MM.1S (cell line): ENCODE measurements at regions not wholly inside any gene's neighbourhood (a gene's known extent, or its start where the extent isn't known, plus 50 kb on each side); places are given as distances from the start of the nearest gene placed in this dataset.

Source experiments
- DNase-seq: peaks from one replicate; pipeline ENCODE4 v3.0.0-alpha.2; 2015
- H2AFZ ChIP-seq: fragments of 300-600 bp; sonication (generic); 2 replicates; pipeline ENCODE4 v1.6.0; 2016; ENCODE audit warnings: antibody characterized with exemption, low read length
- H3F3A ChIP-seq: fragments of 300-600 bp; sonication (generic); 2 replicates; pipeline ENCODE4 v1.6.1; 2016; ENCODE audit warnings: mild to moderate bottlenecking, antibody characterized with exemption, low read length, moderate library complexity, mixed read lengths; ENCODE audit not compliant: insufficient read depth
- H3K27ac ChIP-seq: fragments of 300-600 bp; sonication (generic); 2 replicates; pipeline ENCODE4 v1.5.1; 2016; ENCODE audit warnings: mild to moderate bottlenecking, low read length
- H3K27me3 ChIP-seq: fragments of 300-600 bp; sonication (generic); replicated peaks from 2 replicates; pipeline ENCODE4 v1.6.0; 2016; ENCODE audit warnings: low read length; ENCODE audit not compliant: insufficient read depth
- H3K36me3 ChIP-seq: fragments of 300-600 bp; sonication (generic); replicated peaks from 2 replicates; pipeline ENCODE4 v1.6.1; 2016; ENCODE audit warnings: mild to moderate bottlenecking, low read length, mixed read lengths; ENCODE audit not compliant: insufficient read depth
- H3K4me1 ChIP-seq: fragments of 300-600 bp; sonication (generic); 2 replicates; pipeline ENCODE4 v1.6.1; 2016; ENCODE audit warnings: low read length, mixed read lengths
- H3K4me2 ChIP-seq: fragments of 300-600 bp; sonication (generic); 2 replicates; pipeline ENCODE4 v1.6.0; 2016; ENCODE audit warnings: low read depth, low read length
- H3K4me3 ChIP-seq: fragments of 300-600 bp; sonication (generic); 2 replicates; pipeline ENCODE4 v1.5.1; 2016; ENCODE audit warnings: low read length, mixed read lengths
- H3K79me2 ChIP-seq: fragments of 300-600 bp; sonication (generic); 2 replicates; pipeline ENCODE4 v1.6.1; 2016; ENCODE audit warnings: mixed run types, low read length, mixed read lengths
- H3K9ac ChIP-seq: fragments of 300-600 bp; sonication (generic); 2 replicates; pipeline ENCODE4 v1.6.1; 2016; ENCODE audit warnings: low read length, mixed read lengths
- H3K9me2 ChIP-seq: fragments of 300-600 bp; sonication (generic); replicated peaks from 2 replicates; pipeline ENCODE4 v1.6.1; 2016; ENCODE audit warnings: mild to moderate bottlenecking, low read length, mixed read lengths; ENCODE audit not compliant: insufficient read depth
- H3K9me3 ChIP-seq: fragments of 300-600 bp; sonication (generic); replicated peaks from 2 replicates; pipeline ENCODE4 v1.6.1; 2016; ENCODE audit warnings: mild to moderate bottlenecking, low read length, mixed read lengths; ENCODE audit not compliant: insufficient read depth
- H4K20me1 ChIP-seq: fragments of 300-600 bp; sonication (generic); 2 replicates; pipeline ENCODE4 v1.6.1; 2016; ENCODE audit warnings: mild to moderate bottlenecking, low read length, moderate library complexity, mixed read lengths; ENCODE audit not compliant: insufficient read depth
- EZH2 ChIP-seq: fragments of 300-600 bp; sonication (generic); optimal IDR thresholded peaks from 2 replicates; pipeline ENCODE3; 2017; ENCODE audit warnings: low read depth, mild to moderate bottlenecking, antibody characterized with exemption, low read length, mixed read lengths
- EZH2phosphoT487 ChIP-seq: fragments of 300-600 bp; sonication (generic); IDR thresholded peaks from 2 replicates; pipeline ENCODE4 v1.6.1; 2018; ENCODE audit warnings: antibody characterized with exemption, low read length
- TF ChIP-seq, protein P1 (sequence below): fragments of 300-600 bp; sonication (generic); IDR thresholded peaks from 2 replicates; pipeline ENCODE4 v1.5.1; 2016; ENCODE audit warnings: antibody characterized with exemption, low read length, mixed read lengths

DNA sequence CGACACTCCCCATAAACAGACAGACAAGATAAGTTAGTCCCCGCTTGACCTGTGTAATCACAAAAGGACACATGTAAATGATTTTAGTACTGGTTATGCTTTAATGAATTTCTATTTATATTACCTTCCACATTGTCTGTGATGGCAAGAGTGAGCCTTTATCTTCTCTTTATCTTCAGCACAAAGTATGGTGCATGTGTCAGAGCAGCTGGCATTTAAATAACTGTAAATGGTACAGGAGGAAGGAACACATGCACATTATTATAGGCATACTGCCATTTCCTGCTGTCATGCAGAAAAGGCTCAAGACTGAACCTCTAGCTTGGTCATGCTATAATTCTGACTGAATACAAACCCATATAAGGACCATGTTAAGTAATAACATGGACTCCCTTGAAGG, 1342.7 kb upstream of the TENM4 start:
- Histone ChIP-seq H3F3A (no peaks in the 10 kb centered on the region), H3K27me3 (no peaks in the 10 kb centered on the region), H3K4me1 (no peaks in the 10 kb centered on the region), H3K9me3 (no peaks in the 10 kb centered on the region), H4K20me1 (no peaks in the 10 kb centered on the region), H3K9ac (no peak overlapping the region), H3K27ac (no peak overlapping the region), H3K79me2 (no peaks in the 10 kb centered on the region), H3K4me2 (no peak overlapping the region), H3K36me3 (no peaks in the 10 kb centered on the region), H3K9me2 (no peaks in the 10 kb centered on the region), H3K4me3 (no peak overlapping the region), H2AFZ (no peak overlapping the region)
- TF ChIP-seq EZH2phosphoT487 (no peak), EZH2 (no peak)
- DNase-seq, result no peak

DNA sequence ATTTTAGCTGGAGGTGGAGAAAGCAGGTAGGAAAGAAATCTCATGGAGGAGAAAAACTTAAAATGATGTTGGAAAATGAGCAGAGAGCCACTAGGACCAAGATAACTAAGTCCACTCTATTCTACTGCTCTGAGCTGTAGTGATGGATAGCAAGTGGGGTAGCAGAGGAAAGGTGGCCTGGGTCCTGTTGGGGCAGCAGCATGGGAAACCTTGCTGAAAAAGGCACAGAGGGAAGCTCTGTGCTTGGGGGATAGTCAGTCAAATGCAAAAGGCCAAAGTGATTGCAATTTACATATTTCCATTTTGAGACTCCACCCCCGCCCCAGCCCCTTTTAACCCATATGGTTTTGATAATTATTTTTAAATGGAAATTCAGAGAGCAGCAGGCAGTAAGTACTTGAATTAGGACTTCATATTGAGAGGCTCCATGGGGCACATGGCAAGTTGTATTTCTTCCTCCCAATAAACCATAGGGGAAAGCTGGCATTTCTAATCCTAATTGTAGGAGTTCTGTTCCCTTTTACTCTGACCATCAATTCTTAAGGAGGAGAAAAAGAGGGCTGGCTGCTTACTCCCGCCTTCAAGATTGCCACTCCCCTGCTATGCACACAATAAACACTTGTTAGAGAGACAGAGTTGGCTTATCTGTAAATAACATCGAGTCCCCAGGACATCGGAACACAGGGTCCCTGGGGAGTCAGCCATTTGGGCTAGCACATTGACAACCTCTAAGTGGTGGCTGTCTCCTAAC, 1341.5 kb upstream of the TENM4 start:
- Histone ChIP-seq H3K4me1 (no peaks in the 10 kb centered on the region), H3K9me2 (no peaks in the 10 kb centered on the region), H3K4me3 (no peak overlapping the region), H4K20me1 (no peaks in the 10 kb centered on the region), H2AFZ (no peak overlapping the region), H3K79me2 (no peaks in the 10 kb centered on the region), H3K36me3 (no peaks in the 10 kb centered on the region), H3F3A (no peaks in the 10 kb centered on the region), H3K27me3 (no peaks in the 10 kb centered on the region), H3K4me2 (no peak overlapping the region), H3K9me3 (no peaks in the 10 kb centered on the region), H3K27ac (no peak overlapping the region), H3K9ac (no peak overlapping the region)
- DNase-seq, result no peak
- TF ChIP-seq, protein P1, sequence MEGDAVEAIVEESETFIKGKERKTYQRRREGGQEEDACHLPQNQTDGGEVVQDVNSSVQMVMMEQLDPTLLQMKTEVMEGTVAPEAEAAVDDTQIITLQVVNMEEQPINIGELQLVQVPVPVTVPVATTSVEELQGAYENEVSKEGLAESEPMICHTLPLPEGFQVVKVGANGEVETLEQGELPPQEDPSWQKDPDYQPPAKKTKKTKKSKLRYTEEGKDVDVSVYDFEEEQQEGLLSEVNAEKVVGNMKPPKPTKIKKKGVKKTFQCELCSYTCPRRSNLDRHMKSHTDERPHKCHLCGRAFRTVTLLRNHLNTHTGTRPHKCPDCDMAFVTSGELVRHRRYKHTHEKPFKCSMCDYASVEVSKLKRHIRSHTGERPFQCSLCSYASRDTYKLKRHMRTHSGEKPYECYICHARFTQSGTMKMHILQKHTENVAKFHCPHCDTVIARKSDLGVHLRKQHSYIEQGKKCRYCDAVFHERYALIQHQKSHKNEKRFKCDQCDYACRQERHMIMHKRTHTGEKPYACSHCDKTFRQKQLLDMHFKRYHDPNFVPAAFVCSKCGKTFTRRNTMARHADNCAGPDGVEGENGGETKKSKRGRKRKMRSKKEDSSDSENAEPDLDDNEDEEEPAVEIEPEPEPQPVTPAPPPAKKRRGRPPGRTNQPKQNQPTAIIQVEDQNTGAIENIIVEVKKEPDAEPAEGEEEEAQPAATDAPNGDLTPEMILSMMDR, result no peak
- TF ChIP-seq EZH2phosphoT487, result no peak
- no peak for TF ChIP-seq EZH2

DNA sequence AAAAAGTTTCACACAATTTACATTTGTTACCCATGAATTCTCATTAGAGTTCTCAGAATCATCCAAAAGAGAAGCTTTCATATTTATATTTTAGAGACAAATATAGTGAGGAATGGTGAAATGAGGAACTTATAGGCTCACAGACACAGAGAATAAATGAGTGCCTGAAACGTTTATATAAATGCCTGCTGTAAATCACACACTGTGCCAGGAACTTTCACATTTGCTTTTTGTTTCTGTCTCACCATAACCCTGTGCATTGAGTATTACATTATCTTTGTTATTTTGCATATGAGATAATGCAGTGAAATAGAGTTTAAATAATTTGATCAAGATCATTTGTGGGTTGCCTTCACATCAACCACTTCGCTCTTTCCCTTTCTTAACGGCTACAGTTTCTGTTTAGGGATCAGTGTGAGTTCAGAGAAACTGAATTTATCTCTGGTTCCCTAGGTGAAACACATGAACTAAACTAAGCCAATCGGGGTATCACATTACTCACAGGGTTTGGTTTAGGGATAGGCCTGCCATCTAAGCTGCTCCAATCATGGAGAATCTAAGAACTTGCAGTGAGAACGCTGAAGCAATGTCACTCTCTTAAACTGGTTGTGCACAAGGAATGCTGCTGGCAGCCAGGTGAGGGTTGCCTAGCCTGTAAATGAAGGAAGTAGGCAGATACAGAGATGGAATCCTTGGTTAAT, 1339.2 kb upstream of the TENM4 start:
- no peaks in the 10 kb centered on the region for H3K27me3 ChIP-seq
- DNase-seq, result no peak
- H3K79me2 ChIP-seq, result no peaks in the 10 kb centered on the region
- no peaks in the 10 kb centered on the region for H3K9me2 ChIP-seq
- TF ChIP-seq EZH2phosphoT487 (no peak), EZH2 (no peak)
- TF ChIP-seq, protein P1, result no peak
- H3K27ac ChIP-seq, result no peak overlapping the region
- H3K9me3 ChIP-seq, result no peaks in the 10 kb centered on the region
- no peaks in the 10 kb centered on the region for H4K20me1 ChIP-seq
- no peaks in the 10 kb centered on the region for H3K4me1 ChIP-seq
- H3K9ac ChIP-seq, result no peak overlapping the region
- no peaks in the 10 kb centered on the region for H3K36me3 ChIP-seq
- no peak overlapping the region for H3K4me2 ChIP-seq
- no peaks in the 10 kb centered on the region for H3F3A ChIP-seq
- no peak overlapping the region for H3K4me3 ChIP-seq
- no peak overlapping the region for H2AFZ ChIP-seq

DNA sequence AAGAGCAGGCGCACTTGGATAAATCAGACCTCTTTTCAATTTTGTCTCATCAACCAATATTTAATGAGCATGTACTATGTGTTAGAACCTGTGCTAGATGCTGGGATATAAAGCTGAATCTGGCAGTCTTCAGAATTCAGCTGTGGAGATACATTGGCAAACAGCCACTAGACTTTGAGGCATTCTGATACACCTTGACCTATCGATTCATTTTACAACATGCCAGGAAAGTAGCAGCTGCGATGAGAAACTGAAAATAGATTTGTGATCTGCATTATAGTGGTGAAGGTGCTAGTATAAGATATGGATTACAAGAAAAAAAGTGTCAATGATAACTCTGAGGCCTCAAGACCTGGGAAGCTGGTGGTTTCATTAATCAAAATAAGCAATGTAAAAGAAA, 1338.1 kb upstream of the TENM4 start:
- H3K79me2 ChIP-seq, result no peaks in the 10 kb centered on the region
- no peaks in the 10 kb centered on the region for H3F3A ChIP-seq
- no peak overlapping the region for H2AFZ ChIP-seq
- no peaks in the 10 kb centered on the region for H4K20me1 ChIP-seq
- TF ChIP-seq, protein P1, result no peak
- TF ChIP-seq EZH2phosphoT487 (no peak), EZH2 (no peak)
- H3K27ac ChIP-seq, result no peak overlapping the region
- no peaks in the 10 kb centered on the region for H3K4me1 ChIP-seq
- no peaks in the 10 kb centered on the region for H3K27me3 ChIP-seq
- no peaks in the 10 kb centered on the region for H3K9me2 ChIP-seq
- no peak overlapping the region for H3K4me3 ChIP-seq
- H3K9ac ChIP-seq, result no peak overlapping the region
- no peaks in the 10 kb centered on the region for H3K9me3 ChIP-seq
- no peak overlapping the region for H3K4me2 ChIP-seq
- DNase-seq, result no peak
- no peaks in the 10 kb centered on the region for H3K36me3 ChIP-seq
